A673 (cell line): ENCODE measurements at regions not wholly inside any gene's neighbourhood (a gene's known extent, or its start where the extent isn't known, plus 50 kb on each side); places are given as distances from the start of the nearest gene placed in this dataset.

ENCODE experiments used
- BruUV-seq: library from RNA; stranded (reverse); fragments of 400-500 nt; replicated peaks from 2 replicates; lab custom pipeline; 2021; lab: Mats Ljungman, UMichigan
- CTCF ChIA-PET: fragments of 300-600 bp; sonication (Branson Sonifier 250); formaldehyde crosslinking; loops from one replicate; lab custom pipeline; 2022; ENCODE audit warnings: antibody characterized with exemption; lab: Charles Lee
- POLR2A ChIA-PET: fragments of 300-600 bp; sonication (Branson Sonifier 250); formaldehyde crosslinking; loops from one replicate; lab custom pipeline; 2022; ENCODE audit warnings: antibody characterized with exemption; ENCODE audit not compliant: low non-redundant PET; lab: Charles Lee
- DNase-seq: peaks from one replicate; pipeline ENCODE4 v3.0.0-alpha.2; 2015; ENCODE audit warnings: low spot score
- H3K27ac ChIP-seq: fragments of 200-600 bp; sonication (generic); 2 replicates; pipeline ENCODE4 v1.5.1; 2016; ENCODE audit warnings: mixed run types, low read depth, mild to moderate bottlenecking, mixed read lengths, antibody characterized with exemption, low read length; ENCODE audit not compliant: poor library complexity, severe bottlenecking
- H3K27me3 ChIP-seq: fragments of 200-600 bp; sonication (generic); replicated peaks from 2 replicates; pipeline ENCODE4 v1.6.1; 2017; ENCODE audit warnings: mixed run types, low read depth, mild to moderate bottlenecking, mixed read lengths, antibody characterized with exemption, low read length; ENCODE audit not compliant: insufficient read depth, poor library complexity
- H3K36me3 ChIP-seq: fragments of 200-600 bp; sonication (generic); 2 replicates; pipeline ENCODE4 v1.6.1; 2016; ENCODE audit warnings: mixed run types, mild to moderate bottlenecking, mixed read lengths, antibody characterized with exemption, low read length; ENCODE audit not compliant: insufficient read depth, poor library complexity, severe bottlenecking
- H3K4me1 ChIP-seq: fragments of 200-600 bp; sonication (generic); 2 replicates; pipeline ENCODE4 v1.6.1; 2017; ENCODE audit warnings: mixed run types, mild to moderate bottlenecking, mixed read lengths, antibody characterized with exemption, low read length; ENCODE audit not compliant: insufficient read depth, poor library complexity, severe bottlenecking
- H3K4me3 ChIP-seq: fragments of 200-600 bp; sonication (generic); 2 replicates; pipeline ENCODE4 v1.5.1; 2016; ENCODE audit warnings: low read depth, mixed run types, mild to moderate bottlenecking, mixed read lengths, low read length; ENCODE audit not compliant: poor library complexity, severe bottlenecking
- H3K9me3 ChIP-seq: fragments of 200-600 bp; sonication (generic); 2 replicates; pipeline ENCODE4 v1.6.1; 2016; ENCODE audit warnings: mixed run types, low read depth, mild to moderate bottlenecking, mixed read lengths, antibody characterized with exemption, low read length; ENCODE audit not compliant: poor library complexity, severe bottlenecking
- CTCF ChIP-seq: fragments of 300-800, 200-600 bp; sonication (generic); conservative IDR thresholded peaks from 2 replicates; pipeline ENCODE4 v1.5.1; 2017; ENCODE audit warnings: low read depth, mild to moderate bottlenecking, antibody characterized with exemption, low read length, moderate library complexity, mixed read lengths
- EZH2 ChIP-seq: fragments of 200-600 bp; sonication (generic); IDR thresholded peaks from 2 replicates; pipeline ENCODE4 v1.6.1; 2017; ENCODE audit warnings: borderline replicate concordance, low read depth, mild to moderate bottlenecking, mixed read lengths, antibody characterized with exemption, low read length; ENCODE audit not compliant: poor library complexity, severe bottlenecking
- intact Hi-C: fragments of 100-400 bp; cut with micrococcal nuclease; formaldehyde crosslinking; loops from one replicate; pipeline ENCODE4 v1.10.0; 2022; ENCODE audit not compliant: unreplicated experiment

GRCh38 chr21:35873441-35873840 lies 186.9 kb downstream of the SETD4 start:
- H3K27ac ChIP-seq: no peak overlapping the region
- CTCF ChIA-PET: no interaction called here
- no TSS peak for BruUV-seq
- peaks cover 43% of the 10 kb centered on the region for H3K27me3 ChIP-seq
- TF ChIP-seq CTCF (no peak), EZH2 (no peak)
- no peak for DNase-seq
- intact Hi-C loops: no loop called here
- H3K4me1 ChIP-seq: no peaks in the 10 kb centered on the region
- no peaks in the 10 kb centered on the region for H3K36me3 ChIP-seq
- H3K4me3 ChIP-seq: no peak overlapping the region
- POLR2A ChIA-PET: no interaction called here
- H3K9me3 ChIP-seq: no peaks in the 10 kb centered on the region

DNA sequence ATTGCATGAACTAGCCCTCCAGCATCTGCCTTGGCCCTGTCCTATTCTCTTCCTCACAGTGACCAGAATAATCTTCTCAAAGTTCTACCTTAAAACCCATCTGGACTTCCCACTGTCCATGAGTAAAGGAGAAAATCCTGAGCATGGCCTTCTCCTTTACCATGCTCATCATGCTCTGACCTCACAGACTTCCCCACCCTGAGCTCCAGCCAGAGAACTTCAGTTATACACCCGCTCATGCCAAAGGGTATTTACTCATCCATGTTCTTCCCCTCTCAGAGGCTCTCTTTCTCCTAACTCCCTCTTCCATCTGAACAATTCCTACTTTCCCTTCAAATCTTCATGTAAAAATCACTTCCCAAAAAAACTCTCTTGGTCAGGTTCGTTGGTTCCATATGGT lies 188.4 kb downstream of the SETD4 start:
- Histone ChIP-seq H3K36me3 (no peaks in the 10 kb centered on the region), H3K4me1 (no peaks in the 10 kb centered on the region), H3K4me3 (no peak overlapping the region), H3K27ac (no peak overlapping the region), H3K27me3 (peaks cover 40% of the 10 kb centered on the region), H3K9me3 (no peaks in the 10 kb centered on the region)
- no TSS peak for BruUV-seq
- DNase-seq: no peak
- no peak for TF ChIP-seq EZH2
- no peak for TF ChIP-seq CTCF
- intact Hi-C loops: no loop called here
- ChIA-PET POLR2A (no interaction called here), CTCF (no interaction called here)

- POLR2A ChIA-PET: no interaction called here
- Histone ChIP-seq H3K4me3 (no peak overlapping the region), H3K9me3 (no peaks in the 10 kb centered on the region), H3K36me3 (no peaks in the 10 kb centered on the region), H3K27me3 (peaks cover 31% of the 10 kb centered on the region), H3K4me1 (no peaks in the 10 kb centered on the region), H3K27ac (no peak overlapping the region)
- no peak for DNase-seq
- CTCF ChIA-PET: no interaction called here
- no TSS peak for BruUV-seq
- intact Hi-C loops: no loop called here
- no peak for TF ChIP-seq CTCF
- TF ChIP-seq EZH2: no peak
Observed at GRCh38 chr21:35868869-35869223, 191.5 kb downstream of the SETD4 start.
